HG03103 (cell line): ENCODE measurements at regions not wholly inside any gene's neighbourhood (a gene's known extent, or its start where the extent isn't known, plus 50 kb on each side); places are given as distances from the start of the nearest gene placed in this dataset.
"Not testable (repeated sequence)": the region's sequence is repeated elsewhere in the genome, so short reads cannot be mapped to it uniquely, and the experiment has no call there.

ENCODE experiments used
- ATAC-seq: cut with Tn5 transposase; IDR thresholded peaks from one replicate; pipeline ENCODE4 v1.9.1; 2021; ENCODE audit warnings: low read depth; ENCODE audit not compliant: unreplicated experiment

DNA sequence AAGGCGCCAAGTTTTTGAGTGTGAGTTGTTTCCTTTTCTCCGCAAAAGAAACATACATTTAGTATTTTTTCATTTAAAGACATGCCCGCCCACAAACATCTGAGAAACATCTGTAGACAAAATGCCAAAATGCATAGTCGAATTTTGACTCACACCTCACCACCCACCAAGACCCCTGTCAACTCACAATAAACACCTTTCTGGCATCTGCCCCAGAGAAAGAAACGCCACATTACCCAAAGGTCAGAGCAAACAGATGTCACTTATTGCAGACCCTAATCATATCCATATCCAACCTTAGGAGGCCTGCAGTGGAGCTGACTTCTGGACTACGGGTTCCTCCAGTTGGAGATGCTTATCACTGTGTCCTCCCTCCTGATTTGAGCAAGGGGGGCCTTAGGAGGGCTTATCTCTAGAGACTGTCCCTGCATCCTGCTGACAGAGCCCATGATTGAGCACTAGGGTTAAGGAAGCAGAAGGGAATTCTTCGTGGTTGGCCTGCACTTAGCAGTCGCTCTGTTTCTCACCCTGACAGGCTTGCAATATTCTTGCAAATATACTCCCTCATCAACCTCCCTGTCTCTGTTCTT, 90.5 kb upstream of the TBX18 start:
- no peak for ATAC-seq

DNA sequence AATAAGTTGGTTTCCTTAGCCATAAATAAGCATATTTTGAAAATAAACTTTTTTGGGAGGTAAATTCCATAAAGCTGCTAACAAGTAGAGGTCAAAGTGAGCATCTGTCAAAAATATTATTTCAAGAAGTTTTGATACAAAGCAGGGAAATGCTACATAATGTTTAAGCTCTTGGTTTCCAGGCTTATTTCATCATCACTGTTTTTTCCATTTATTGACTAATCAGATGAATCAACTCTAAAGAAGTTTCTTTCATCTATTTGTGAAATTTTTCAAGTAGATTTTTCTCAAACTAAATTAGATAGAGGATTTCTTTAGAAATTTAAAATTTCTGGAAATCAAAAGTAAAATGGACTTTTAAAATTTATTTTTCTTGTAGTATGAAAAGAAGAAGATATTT, 89.5 kb upstream of the TBX18 start:
- no peak for ATAC-seq

DNA sequence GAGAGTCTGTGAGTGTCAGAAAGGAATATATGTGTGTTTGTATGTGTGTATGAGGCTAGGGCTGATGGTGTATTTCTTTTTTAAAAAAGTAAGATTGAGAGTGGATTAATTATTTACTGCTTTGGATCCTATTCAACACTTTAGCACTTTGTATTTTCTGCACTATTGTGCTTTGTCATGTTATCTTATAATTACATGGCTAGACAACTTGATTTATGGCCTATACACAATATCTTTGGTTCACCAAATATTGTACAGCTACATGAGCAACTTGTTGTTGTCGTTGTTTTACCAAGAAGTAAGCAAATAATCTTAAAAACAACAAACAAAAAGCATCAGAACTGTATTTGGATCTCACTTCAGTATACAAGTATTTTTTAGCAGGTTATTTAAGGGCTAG, 84.6 kb upstream of the TBX18 start:
- ATAC-seq: no peak

DNA sequence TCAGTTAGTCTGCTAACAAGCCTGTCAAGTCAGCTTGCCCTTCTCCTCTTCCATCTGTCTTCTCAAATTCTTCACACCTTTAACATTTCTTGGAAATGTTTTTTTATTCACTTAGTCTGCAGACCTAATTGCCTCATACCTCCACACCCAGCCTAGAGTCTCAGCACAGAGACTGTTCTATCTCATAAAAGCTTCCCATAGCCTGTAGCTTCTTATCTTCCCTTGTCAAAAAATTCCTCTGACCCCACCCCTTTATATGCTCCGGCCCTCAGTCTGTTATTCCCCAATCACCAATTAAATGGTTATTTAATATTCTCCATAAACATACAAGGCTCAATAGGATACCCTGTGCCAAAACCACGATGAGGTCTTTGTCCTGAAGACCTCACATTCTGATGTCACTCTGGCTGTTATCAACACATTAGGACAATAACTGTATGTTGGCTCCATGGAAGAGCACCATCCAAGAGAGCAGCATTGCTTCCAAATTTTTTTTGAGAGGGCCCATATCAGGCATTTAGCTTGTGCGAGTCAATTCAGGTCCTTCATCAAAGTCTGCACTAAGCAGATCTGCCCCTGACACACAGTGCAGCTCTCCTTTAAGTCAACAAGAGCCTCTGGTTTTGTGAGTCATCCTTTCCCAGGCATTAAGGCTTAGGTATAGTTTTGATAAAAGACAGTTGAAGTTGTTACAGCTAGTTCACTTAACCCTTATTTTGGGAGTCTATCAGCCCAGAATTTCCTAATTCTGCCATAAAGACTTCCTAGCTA, 83.2 kb upstream of the TBX18 start:
- no peak for ATAC-seq

DNA sequence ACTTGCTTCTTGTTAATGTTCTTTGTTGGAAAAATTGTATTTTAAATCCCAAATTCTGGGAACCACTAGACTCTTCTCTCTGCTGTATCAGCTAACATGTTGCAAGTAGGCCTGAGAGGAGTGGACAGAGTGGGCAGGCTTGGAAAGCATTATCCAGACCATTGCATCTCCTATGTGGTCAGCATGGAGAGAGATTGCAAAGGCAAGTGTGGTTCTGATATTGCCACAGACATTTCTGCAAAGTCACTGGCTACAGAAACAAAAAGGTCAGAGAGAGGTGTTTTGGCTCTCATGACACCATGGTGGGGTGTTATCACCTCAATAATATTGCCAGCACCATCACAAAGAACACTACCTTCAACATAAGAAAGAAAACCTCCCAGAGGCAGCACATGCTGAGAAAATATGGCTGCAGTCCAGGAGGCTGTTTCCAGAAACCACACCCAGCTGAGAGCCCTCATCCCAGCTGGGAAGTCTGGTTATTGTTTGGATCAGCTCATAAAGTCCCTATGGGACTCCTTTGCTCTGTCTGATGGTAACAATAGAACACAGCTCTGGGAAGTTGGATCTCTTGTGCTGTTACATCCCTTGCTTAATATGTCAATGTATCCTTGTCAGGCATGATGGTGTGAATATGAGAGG, 78.2 kb upstream of the TBX18 start:
- ATAC-seq: no peak

DNA sequence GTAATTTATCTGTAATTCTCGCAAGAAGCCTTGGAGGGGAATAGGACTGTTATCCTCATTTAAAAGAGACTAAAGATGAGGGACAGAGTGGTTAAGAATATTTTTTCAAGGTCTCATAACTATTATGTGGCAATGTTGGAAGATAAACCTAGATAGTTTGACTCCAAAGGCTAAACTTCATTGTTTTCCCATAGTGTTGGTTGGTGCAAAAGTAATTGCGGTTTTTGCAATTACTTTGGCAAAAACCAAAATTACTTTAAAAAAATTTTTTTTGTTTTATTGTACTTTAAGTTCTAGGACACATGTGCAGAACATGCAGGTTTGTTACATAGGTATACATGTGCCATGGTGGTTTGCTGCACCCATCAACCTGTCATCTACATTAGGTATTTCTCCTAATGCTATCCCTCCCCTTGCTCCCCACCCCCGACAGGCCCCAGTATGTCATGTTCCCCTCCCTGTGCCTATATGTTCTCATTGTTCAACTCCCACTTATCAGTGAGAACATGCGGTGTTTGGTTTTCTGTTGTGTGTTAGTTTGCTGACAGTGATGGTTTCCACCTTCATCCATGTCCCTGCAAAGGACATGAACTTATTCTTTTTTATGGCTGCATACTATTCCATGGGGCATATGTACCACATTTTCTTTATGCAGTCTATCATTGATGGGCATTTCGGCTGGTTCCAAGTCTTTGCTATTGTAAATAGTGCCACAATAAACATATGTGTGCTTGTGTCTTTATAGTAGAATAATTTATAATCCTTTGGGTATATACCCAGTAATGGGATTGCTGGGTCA, 72.9 kb upstream of the TBX18 start:
- ATAC-seq: not testable (repeated sequence)

DNA sequence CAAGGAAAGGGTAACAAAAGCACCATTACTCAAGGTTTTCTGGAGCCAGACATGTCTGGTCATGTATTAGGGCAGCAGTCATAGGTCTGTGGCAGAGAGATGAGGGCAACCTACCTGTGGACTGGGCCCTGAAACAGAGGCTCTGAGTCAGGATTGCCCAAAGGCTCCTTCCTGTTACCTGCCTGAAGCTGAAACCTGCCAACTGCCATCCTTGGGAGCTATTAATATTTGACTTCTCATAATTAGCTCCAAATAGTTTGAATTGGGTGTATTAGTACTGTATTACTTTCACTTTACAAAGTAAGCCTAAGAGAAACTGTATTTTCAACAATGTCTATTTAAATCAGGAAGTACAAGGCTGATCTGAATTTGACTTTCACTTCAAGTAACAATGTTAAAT, 72.0 kb upstream of the TBX18 start:
- ATAC-seq: no peak

DNA sequence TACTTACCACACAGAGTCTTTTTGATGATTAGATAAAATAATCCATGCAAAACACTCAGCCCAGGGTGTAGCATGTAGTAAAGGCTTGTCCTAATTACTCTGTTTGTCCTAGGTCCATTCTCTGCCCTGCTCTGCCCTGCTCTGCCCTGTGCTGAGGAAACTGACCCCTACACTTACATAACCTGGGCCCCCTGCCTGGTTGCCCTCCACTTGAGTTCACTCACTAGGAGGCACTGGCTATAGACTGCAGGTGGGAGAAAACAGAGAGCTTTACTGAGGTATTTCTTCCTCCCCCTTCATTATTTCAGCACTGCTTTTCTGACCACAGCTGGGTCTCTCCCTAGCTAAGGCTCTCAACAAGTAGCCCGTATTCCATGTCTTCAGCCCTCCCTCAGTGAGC, 70.9 kb upstream of the TBX18 start:
- ATAC-seq: no peak

- not testable (repeated sequence) for ATAC-seq
These were observed 67.5 kb upstream of the TBX18 start for GRCh38 chr6:84831924-84832323.

GRCh38 chr6:84825461-84825860, 61.1 kb upstream of the TBX18 start:
- ATAC-seq: no peak

DNA sequence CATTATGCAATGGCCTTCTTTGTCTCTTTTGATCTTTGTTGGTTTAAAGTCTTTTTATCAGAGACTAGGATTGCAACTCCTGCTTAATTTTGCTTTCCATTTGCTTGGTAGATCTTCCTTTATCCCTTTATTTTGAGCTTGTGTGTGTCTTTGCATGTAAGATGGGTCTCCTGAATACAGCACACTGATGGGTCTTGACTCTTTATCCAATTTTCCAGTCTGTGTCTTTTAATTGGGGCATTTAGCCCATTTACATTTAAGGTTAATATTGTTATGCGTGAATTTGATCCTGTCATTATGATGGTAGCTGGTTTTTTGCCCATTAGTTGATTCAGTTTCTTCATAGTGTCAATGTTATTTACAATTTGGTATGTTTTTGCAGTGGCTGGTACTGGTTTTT, 56.9 kb upstream of the TBX18 start:
- not testable (repeated sequence) for ATAC-seq

DNA sequence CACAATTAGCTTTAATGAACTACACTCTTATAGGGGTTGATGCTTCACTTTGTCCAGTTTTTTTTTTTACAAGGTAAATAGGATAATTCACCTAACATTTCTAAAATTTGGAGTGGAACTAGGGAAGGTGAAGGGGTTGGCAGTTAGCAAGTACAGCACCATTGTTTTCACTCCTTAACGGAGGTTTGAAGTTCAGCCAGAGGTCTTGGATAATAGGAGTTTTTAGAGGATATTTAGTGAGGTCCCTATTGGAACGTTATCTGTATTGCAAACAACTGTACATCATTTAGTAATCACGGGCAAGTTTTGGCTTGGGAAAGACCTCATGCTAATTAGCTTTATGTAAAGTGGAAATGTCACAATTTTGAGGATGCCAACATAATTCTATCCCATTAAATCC, 52.3 kb upstream of the TBX18 start:
- no peak for ATAC-seq

DNA sequence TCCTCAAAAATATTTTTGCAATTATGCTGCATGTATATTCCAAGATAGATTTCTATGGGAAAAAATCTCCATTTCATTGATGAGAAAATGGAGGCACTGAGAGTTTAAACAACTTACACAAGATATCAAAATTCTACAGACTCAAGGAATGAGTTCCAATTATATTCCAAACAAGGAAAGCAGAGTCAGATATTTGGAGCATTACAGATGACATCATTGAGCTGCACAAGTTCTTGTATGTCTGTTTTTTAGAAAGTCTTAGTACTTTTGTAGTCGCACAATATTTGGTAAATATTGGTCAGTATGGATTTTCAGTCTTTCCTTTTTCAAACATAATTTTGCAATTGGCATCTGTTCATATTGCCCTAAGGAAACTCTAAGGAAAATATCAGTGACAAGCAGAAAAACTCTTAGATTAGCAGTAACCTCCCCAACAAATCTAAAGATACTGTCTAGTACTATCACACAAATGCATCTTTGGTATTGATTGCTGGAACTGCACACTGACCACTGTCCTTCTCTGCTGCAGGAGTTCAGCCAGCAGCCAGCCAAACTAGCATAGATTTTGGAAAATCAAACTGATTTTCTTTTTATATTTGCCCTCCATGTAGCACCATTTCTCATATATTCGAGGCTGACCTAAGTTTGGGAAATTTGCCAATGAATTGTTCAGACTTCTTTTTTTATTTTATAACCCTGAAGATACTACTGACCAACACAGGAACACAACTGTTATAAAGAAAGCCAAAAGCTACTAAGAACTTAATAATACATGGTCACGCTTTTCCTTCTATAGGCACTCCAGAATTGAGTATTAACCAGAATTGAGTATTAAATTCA, 51.7 kb upstream of the TBX18 start:
- ATAC-seq: no peak
